Tibial artery (tissue), 4 donors: ENCODE measurements at regions not wholly inside any gene's neighbourhood (a gene's known extent, or its start where the extent isn't known, plus 50 kb on each side); places are given as distances from the start of the nearest gene placed in this dataset.

Experiments
- DNase-seq, 2 donors: peaks; one replicate each; pipeline ENCODE4 v3.0.0-alpha.2; 2019
- H3K27ac ChIP-seq, 2 donors: fragments of 200-600 bp; sonication (generic) in 1 of 2; 1 replicate in 1 of 2; 2 replicates in 1 of 2; pipeline ENCODE4 v1.5.1; 2018 to 2019; ENCODE audit warnings: mild to moderate bottlenecking in 1 of 2
- H3K27me3 ChIP-seq, 2 donors: fragments of 200-600 bp; sonication (generic) in 1 of 2; one replicate each; pipeline versions ENCODE4 v1.5.1 to v1.6.0; 2016 to 2019
- H3K36me3 ChIP-seq, 3 donors: fragments of 200-600 bp; sonication (generic) in 2 of 3; one replicate each; pipeline ENCODE4 v1.5.1; 2016 to 2019; ENCODE audit warnings: mild to moderate bottlenecking in 2 of 3
- H3K4me1 ChIP-seq, 4 donors: fragments of 200-600 bp; sonication (generic) in 2 of 4; 1 replicate in 3 of 4; 2 replicates in 1 of 4; pipeline ENCODE4 v1.5.1; 2016 to 2019
- H3K4me3 ChIP-seq, 2 donors: fragments of 200-600 bp; sonication (generic) in 1 of 2; 1 replicate in 1 of 2; 2 replicates in 1 of 2; pipeline ENCODE4 v1.5.1; 2018 to 2019; ENCODE audit warnings: mild to moderate bottlenecking in 2 of 2
- H3K9me3 ChIP-seq, 3 donors: fragments of 200-600 bp; sonication (generic) in 1 of 3; one replicate each; pipeline ENCODE4 v1.5.1; 2016 to 2019
- CTCF ChIP-seq, 2 experiments: fragments of 200-600 bp in 1 of 2; fragments of 450-650 bp in 1 of 2; IDR thresholded peaks; one replicate each; pipeline ENCODE4 v1.5.1; 2017 to 2019; ENCODE audit warnings: antibody characterized with exemption in 2 of 2, mild to moderate bottlenecking in 1 of 2, moderate library complexity in 1 of 2
- intact Hi-C: fragments of 100-400 bp; cut with DNase I; formaldehyde crosslinking; loops from one replicate; pipeline ENCODE4 v1.15.0; 2023; ENCODE audit warnings: low total_unique reads

- H3K9me3 ChIP-seq = peaks cover 0 to 3% (median 0%) of the 10 kb centered on the region in 3 donors
- intact Hi-C loops = no loop called here
Measured at GRCh38 chr6:85936916-85937315, 294.2 kb upstream of the SYNCRIP start.

GRCh38 chr6:85923013-85923430 lies 280.3 kb upstream of the SYNCRIP start:
- peak; percentile 60 to 61 for TF ChIP-seq CTCF (IDR thresholded peaks at IDR 0.05)
- Histone ChIP-seq H3K27ac (no peak overlapping the region), H3K4me3 (no peak overlapping the region), H3K36me3 (no peaks in the 10 kb centered on the region), H3K27me3 (no peaks in the 10 kb centered on the region), H3K4me1 (no peaks in the 10 kb centered on the region), H3K9me3 (no peaks in the 10 kb centered on the region)
- intact Hi-C loops = loop anchor here (10.0 kb wide), 1 partner anchor 1012 kb away; the partner anchor contains the start of gene HTR1E
- DNase-seq = no peak

More at GRCh38 chr6:85936916-85937315, 294.2 kb upstream of the SYNCRIP start:
- Histone ChIP-seq H3K27ac (no peak overlapping the region), H3K27me3 (no peaks in the 10 kb centered on the region), H3K4me3 (no peak overlapping the region), H3K4me1 (no peaks in the 10 kb centered on the region), H3K36me3 (no peaks in the 10 kb centered on the region)
- TF ChIP-seq CTCF (IDR thresholded peaks at IDR 0.05) = no peak
- DNase-seq = no peak

- Histone ChIP-seq H3K36me3 (no peaks in the 10 kb centered on the region), H3K27me3 (no peaks in the 10 kb centered on the region), H3K4me1 (no peaks in the 10 kb centered on the region), H3K4me3 (no peak overlapping the region), H3K9me3 (no peaks in the 10 kb centered on the region), H3K27ac (no peak overlapping the region)
- DNase-seq = no peak
- TF ChIP-seq CTCF (IDR thresholded peaks at IDR 0.05) = no peak
- intact Hi-C loops = loop anchor here (10.0 kb wide), 1 partner anchor 1014 kb away; the partner anchor contains the start of gene HTR1E
Measured at GRCh38 chr6:85920782-85921181, 278.1 kb upstream of the SYNCRIP start.

- H3K36me3 ChIP-seq = no peaks in the 10 kb centered on the region
- H3K27ac ChIP-seq = no peak overlapping the region
- no peak overlapping the region for H3K4me3 ChIP-seq
- H3K27me3 ChIP-seq = no peaks in the 10 kb centered on the region
- intact Hi-C loops = no loop called here
- no peaks in the 10 kb centered on the region for H3K4me1 ChIP-seq
- TF ChIP-seq CTCF (IDR thresholded peaks at IDR 0.05) = no peak
- no peak for DNase-seq
- no peaks in the 10 kb centered on the region for H3K9me3 ChIP-seq
Measured at GRCh38 chr6:85917522-85917921, 274.8 kb upstream of the SYNCRIP start.

GRCh38 chr6:85913001-85913400 lies 270.3 kb upstream of the SYNCRIP start:
- Histone ChIP-seq H3K4me1 (no peaks in the 10 kb centered on the region), H3K36me3 (no peaks in the 10 kb centered on the region), H3K9me3 (no peaks in the 10 kb centered on the region), H3K4me3 (no peak overlapping the region), H3K27me3 (no peaks in the 10 kb centered on the region), H3K27ac (no peak overlapping the region)
- no peak for TF ChIP-seq CTCF (IDR thresholded peaks at IDR 0.05)
- intact Hi-C loops = no loop called here
- DNase-seq = no peak

- DNase-seq = no peak
- Histone ChIP-seq H3K4me1 (no peaks in the 10 kb centered on the region), H3K27me3 (no peaks in the 10 kb centered on the region), H3K9me3 (no peaks in the 10 kb centered on the region), H3K27ac (no peak overlapping the region), H3K36me3 (no peaks in the 10 kb centered on the region), H3K4me3 (no peak overlapping the region)
- no peak for TF ChIP-seq CTCF (IDR thresholded peaks at IDR 0.05)
- intact Hi-C loops = no loop called here
Measured at GRCh38 chr6:85912582-85912981, 269.9 kb upstream of the SYNCRIP start.
